NB4 (cell line): ENCODE measurements at regions not wholly inside any gene's neighbourhood (a gene's known extent, or its start where the extent isn't known, plus 50 kb on each side); places are given as distances from the start of the nearest gene placed in this dataset.

Experiments used
- DNase-seq: peaks from one replicate; pipeline ENCODE4 v3.0.0; 2010; ENCODE audit warnings: low read depth
- H3K4me3 ChIP-seq: one replicate; pipeline ENCODE4 v1.5.1; 2011; ENCODE audit warnings: mild to moderate bottlenecking, low read depth, low read length, moderate library complexity
- MYC ChIP-seq: IDR thresholded peaks from 2 replicates; pipeline ENCODE4 v1.6.1; 2011; ENCODE audit warnings: low read depth, low read length
- POLR2A ChIP-seq: IDR thresholded peaks from 2 replicates; pipeline ENCODE4 v1.6.1; 2011; ENCODE audit warnings: mild to moderate bottlenecking; ENCODE audit not compliant: insufficient read length; ENCODE audit errors: extremely low read depth
- TF ChIP-seq, protein P1 (sequence below): IDR thresholded peaks from 2 replicates; pipeline ENCODE4 v1.6.1; 2011; ENCODE audit warnings: low read depth, low read length
- TF ChIP-seq, protein P2 (sequence below): IDR thresholded peaks from one replicate; pipeline ENCODE4 v1.5.1; 2012; ENCODE audit warnings: low read depth, low read length

DNA sequence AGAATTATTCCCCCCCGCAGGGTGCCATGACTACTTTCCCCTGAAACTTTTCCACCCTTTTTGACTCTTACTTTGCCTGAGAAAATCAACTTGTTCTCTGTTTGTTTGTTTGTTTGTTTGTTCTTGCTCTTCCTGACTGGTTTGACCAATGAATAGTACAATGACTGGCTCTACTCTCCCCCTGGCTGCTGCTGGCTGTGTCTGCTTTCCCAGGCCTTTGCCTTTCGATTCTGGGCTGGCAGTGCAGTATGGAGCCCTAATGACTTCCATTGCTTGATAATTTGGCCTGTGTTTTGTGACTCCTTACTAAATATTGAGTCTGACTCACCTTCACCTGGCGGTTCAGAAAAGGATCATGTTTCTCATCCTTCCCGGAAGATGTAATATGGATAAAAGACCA is 241.1 kb downstream of the TMEM182 start:
- no peak for DNase-seq
- TF ChIP-seq, protein P1, sequence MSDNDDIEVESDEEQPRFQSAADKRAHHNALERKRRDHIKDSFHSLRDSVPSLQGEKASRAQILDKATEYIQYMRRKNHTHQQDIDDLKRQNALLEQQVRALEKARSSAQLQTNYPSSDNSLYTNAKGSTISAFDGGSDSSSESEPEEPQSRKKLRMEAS: no peak
- TF ChIP-seq POLR2A: no peak
- TF ChIP-seq, protein P2, sequence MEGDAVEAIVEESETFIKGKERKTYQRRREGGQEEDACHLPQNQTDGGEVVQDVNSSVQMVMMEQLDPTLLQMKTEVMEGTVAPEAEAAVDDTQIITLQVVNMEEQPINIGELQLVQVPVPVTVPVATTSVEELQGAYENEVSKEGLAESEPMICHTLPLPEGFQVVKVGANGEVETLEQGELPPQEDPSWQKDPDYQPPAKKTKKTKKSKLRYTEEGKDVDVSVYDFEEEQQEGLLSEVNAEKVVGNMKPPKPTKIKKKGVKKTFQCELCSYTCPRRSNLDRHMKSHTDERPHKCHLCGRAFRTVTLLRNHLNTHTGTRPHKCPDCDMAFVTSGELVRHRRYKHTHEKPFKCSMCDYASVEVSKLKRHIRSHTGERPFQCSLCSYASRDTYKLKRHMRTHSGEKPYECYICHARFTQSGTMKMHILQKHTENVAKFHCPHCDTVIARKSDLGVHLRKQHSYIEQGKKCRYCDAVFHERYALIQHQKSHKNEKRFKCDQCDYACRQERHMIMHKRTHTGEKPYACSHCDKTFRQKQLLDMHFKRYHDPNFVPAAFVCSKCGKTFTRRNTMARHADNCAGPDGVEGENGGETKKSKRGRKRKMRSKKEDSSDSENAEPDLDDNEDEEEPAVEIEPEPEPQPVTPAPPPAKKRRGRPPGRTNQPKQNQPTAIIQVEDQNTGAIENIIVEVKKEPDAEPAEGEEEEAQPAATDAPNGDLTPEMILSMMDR: no peak
- no peak for TF ChIP-seq MYC
- H3K4me3 ChIP-seq: no peak overlapping the region

- TF ChIP-seq, protein P2: no peak
- TF ChIP-seq, protein P1: no peak
- TF ChIP-seq POLR2A (no peak), MYC (no peak)
- DNase-seq: no peak
- no peak overlapping the region for H3K4me3 ChIP-seq
Observed at GRCh38 chr2:103003750-103004260, 242.0 kb downstream of the TMEM182 start.

- TF ChIP-seq, protein P2: no peak
- no peak for TF ChIP-seq MYC
- TF ChIP-seq POLR2A: no peak
- TF ChIP-seq, protein P1: no peak
- no peak overlapping the region for H3K4me3 ChIP-seq
- DNase-seq: no peak
Observed at GRCh38 chr2:103004426-103004942, 242.7 kb downstream of the TMEM182 start.

DNA sequence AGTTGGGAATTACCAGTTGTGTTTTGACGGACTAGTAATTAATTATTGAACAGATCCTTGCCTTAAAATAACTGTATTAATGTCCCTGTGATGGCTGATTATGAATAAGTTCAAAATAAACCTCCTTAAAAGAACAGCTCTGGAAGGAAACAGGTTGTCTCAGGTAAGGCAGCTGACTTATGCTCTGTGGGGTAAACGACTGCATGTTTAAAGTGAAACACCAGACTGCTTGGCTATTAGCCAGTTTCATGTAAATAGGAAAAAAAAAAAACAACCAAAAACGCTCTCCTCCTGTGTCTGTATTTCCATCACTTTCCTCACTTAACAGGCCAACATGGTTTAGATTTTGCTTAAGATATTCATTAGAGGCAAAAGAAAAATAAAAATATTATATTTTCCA is 243.6 kb downstream of the TMEM182 start:
- no peak for DNase-seq
- TF ChIP-seq, protein P1: no peak
- no peak for TF ChIP-seq POLR2A
- H3K4me3 ChIP-seq: no peak overlapping the region

- no peak for DNase-seq
Observed at GRCh38 chr2:103007086-103007485, 245.3 kb downstream of the TMEM182 start.

GRCh38 chr2:103008586-103008985 is 246.8 kb downstream of the TMEM182 start:
- DNase-seq: no peak
- TF ChIP-seq, protein P1: no peak
- TF ChIP-seq POLR2A: no peak
- TF ChIP-seq, protein P2: no peak
- no peak overlapping the region for H3K4me3 ChIP-seq

More at GRCh38 chr2:103007086-103007485, 245.3 kb downstream of the TMEM182 start:
- H3K4me3 ChIP-seq: no peak overlapping the region
- TF ChIP-seq, protein P1: no peak
- TF ChIP-seq MYC: no peak
- TF ChIP-seq, protein P2: no peak
- TF ChIP-seq POLR2A: no peak
